ENCODE measurements at regions not wholly inside any gene's neighbourhood (a gene's known extent, or its start where the extent isn't known, plus 50 kb on each side); places are given as distances from the start of the nearest gene placed in this dataset.

GRCh38 chr18:55849391-55849790 is 261.4 kb upstream of the TCF4 start:
- TF ChIP-seq CTCF (IDR thresholded peaks at IDR 0.05; ENCODE audit: low read depth, low read length, poor library complexity, severe bottlenecking): no peak
- no peak for TF ChIP-seq EZH2phosphoT487 (IDR thresholded peaks at IDR 0.05; ENCODE audit: borderline replicate concordance, low read length)
